ENCODE measurements at regions not wholly inside any gene's neighbourhood (a gene's known extent, or its start where the extent isn't known, plus 50 kb on each side); places are given as distances from the start of the nearest gene placed in this dataset.

- TF ChIP-seq NFAT5 (CRISPR knock-in tag; IDR thresholded peaks at IDR 0.05): no peak
- no peak for TF ChIP-seq SSRP1 (CRISPR knock-in tag; IDR thresholded peaks at IDR 0.05)
- TF ChIP-seq ZBTB46 (CRISPR knock-in tag; IDR thresholded peaks at IDR 0.05; ENCODE audit: borderline replicate concordance): no peak
- TF ChIP-seq CC2D1A (CRISPR knock-in tag; IDR thresholded peaks at IDR 0.05): no peak
- no peak for TF ChIP-seq HNRNPL (IDR thresholded peaks at IDR 0.05; ENCODE audit: low read depth, low read length)
- TF ChIP-seq ZNF768 (CRISPR knock-in tag; IDR thresholded peaks at IDR 0.05): peak; percentile 99
- no peak for TF ChIP-seq MTERF4 (CRISPR knock-in tag; IDR thresholded peaks at IDR 0.05)
- TF ChIP-seq RFXANK (CRISPR knock-in tag; IDR thresholded peaks at IDR 0.05): no peak
- TF ChIP-seq ZNF605 (CRISPR knock-in tag; IDR thresholded peaks at IDR 0.05): peak; percentile 67; the same call in 1 of the 2 replicates
- no peak for TF ChIP-seq GMEB2 (CRISPR knock-in tag; IDR thresholded peaks at IDR 0.05; ENCODE audit: low read depth)
- TF ChIP-seq, protein P1, sequence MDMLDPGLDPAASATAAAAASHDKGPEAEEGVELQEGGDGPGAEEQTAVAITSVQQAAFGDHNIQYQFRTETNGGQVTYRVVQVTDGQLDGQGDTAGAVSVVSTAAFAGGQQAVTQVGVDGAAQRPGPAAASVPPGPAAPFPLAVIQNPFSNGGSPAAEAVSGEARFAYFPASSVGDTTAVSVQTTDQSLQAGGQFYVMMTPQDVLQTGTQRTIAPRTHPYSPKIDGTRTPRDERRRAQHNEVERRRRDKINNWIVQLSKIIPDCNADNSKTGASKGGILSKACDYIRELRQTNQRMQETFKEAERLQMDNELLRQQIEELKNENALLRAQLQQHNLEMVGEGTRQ (IDR thresholded peaks at IDR 0.05; ENCODE audit: low read depth, low read length): no peak
- TF ChIP-seq, protein P1 (CRISPR knock-in tag; IDR thresholded peaks at IDR 0.05; ENCODE audit: borderline replicate concordance): no peak
- peak; percentile 43 for TF ChIP-seq RBM39 (IDR thresholded peaks at IDR 0.05; ENCODE audit: low read depth, low read length, poor library complexity, severe bottlenecking)
- TF ChIP-seq IRF2 (CRISPR knock-in tag; IDR thresholded peaks at IDR 0.05): peak; percentile 54; the same call in 1 of the 2 replicates
- TF ChIP-seq, protein P2, sequence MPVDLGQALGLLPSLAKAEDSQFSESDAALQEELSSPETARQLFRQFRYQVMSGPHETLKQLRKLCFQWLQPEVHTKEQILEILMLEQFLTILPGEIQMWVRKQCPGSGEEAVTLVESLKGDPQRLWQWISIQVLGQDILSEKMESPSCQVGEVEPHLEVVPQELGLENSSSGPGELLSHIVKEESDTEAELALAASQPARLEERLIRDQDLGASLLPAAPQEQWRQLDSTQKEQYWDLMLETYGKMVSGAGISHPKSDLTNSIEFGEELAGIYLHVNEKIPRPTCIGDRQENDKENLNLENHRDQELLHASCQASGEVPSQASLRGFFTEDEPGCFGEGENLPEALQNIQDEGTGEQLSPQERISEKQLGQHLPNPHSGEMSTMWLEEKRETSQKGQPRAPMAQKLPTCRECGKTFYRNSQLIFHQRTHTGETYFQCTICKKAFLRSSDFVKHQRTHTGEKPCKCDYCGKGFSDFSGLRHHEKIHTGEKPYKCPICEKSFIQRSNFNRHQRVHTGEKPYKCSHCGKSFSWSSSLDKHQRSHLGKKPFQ (CRISPR knock-in tag; IDR thresholded peaks at IDR 0.05; ENCODE audit: insufficient replicate concordance): no peak
- no peak for TF ChIP-seq CCDC6 (CRISPR knock-in tag; IDR thresholded peaks at IDR 0.05)
Observed at GRCh38 chr16:85275533-85276249, 163.4 kb upstream of the CIBAR2 start (continued).
